HG03135 (cell line): ENCODE measurements at regions not wholly inside any gene's neighbourhood (a gene's known extent, or its start where the extent isn't known, plus 50 kb on each side); places are given as distances from the start of the nearest gene placed in this dataset.
"Not testable (repeated sequence)": the region's sequence is repeated elsewhere in the genome, so short reads cannot be mapped to it uniquely, and the experiment has no call there.

Experiments
- ATAC-seq: cut with Tn5 transposase; IDR thresholded peaks from one replicate; pipeline ENCODE4 v1.9.1; 2021; ENCODE audit warnings: mild to moderate bottlenecking, moderate library complexity; ENCODE audit not compliant: unreplicated experiment

DNA sequence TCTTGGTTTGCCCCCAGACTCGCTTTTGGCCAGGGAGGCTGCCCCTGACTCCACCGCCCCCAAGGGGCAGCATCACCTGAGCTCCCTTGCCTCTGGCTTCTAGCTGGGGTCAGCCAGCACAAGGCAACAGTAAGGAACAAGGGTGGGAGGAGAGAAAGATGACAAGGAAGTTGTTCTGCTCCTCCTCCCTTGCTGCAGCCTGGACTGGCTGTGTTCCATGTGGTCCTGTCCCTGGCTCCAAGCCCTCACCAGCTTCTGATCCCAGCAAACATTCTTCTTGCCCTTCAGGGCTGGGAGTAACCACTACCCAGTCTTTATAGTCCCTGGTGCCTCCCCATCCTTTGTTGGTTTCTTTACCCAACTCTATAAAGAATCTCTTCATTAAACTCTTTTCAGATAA lies 100.3 kb upstream of the SPIN1 start:
- no peak for ATAC-seq

DNA sequence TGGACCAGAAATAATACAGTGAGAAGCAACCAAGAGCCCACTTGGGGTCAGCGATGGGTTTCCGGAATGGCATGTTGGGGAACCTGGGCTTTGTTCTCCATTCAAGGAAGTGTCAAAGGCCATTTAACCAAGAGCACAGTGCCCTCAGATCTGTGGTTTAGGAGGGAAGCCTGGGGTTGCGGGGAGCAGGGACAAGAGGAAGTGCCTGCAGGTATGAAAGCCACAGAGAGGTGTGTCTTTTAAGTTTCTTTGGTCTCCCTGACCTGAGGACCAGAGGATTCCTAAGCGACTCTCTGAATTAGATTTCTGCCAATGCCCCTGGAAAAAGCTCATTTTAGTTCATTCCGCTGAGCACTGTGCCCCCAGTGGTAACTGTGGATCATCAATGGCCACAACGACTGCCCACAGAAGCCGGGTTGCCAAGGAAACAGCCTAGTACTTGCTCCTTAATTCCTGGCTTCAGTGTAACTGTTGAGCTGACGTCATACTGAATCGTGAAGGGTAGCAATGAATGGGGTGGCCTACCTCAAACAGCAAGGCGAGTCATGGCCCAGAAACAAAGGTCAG lies 107.3 kb upstream of the SPIN1 start:
- ATAC-seq: no peak

DNA sequence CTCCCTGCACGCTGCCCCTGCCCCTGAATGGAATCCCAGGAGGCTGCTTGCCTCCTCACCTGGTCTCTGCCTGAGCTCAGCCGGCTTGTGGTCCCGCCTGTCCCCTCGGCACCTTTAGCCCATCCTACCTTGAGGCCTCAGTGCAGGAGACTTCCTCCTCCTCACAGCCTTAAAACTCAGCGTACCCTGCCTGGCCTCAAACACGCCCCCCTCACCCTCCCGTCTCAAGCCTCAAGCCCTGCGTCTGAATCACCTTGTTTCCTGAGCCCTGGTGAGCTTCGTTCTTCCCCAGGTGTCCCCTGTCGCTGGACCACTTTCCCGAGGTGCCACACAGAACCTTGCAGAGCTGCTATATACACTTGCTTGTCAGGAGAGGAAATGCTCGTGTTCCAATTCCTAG lies 110.2 kb upstream of the SPIN1 start:
- ATAC-seq: no peak

DNA sequence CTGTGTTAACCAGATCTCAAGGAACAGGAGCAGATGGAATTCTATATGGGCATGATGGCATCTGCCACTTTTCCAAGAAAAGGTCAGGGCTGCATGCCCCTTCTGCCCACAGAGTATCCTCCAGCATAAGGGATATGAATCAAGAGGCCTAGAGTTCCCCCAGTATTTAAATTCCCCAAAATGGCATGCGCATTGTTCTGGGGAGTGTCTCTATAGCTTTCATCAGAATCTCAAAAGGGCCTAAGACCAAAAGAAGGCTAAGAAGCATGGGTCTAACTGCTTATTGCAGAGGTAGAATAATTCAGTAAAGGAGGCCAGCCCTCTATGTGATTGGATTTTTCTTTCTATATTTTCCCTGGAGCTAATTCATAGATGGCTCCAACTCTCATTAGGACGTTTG lies 114.2 kb upstream of the SPIN1 start:
- no peak for ATAC-seq

DNA sequence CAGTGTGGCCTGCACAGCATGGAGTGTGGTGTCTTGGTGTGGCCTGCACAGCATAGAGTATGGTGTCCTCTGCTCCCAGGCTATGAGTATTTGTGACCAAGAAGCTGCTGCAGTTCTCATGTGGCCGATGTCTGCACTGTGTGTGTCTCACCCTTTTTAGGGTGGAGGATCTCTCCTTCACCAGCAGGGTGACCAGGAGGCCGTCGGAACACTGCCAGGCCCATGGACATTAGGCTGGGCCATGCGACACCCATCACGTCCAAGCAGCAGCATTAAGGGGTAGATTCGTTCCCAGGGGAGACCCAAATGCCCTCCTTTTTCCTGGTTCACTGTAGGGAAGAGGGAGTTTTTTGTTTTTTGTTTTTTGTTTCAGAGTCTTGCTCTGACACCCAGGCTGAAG lies 115.3 kb upstream of the SPIN1 start:
- ATAC-seq: no peak

DNA sequence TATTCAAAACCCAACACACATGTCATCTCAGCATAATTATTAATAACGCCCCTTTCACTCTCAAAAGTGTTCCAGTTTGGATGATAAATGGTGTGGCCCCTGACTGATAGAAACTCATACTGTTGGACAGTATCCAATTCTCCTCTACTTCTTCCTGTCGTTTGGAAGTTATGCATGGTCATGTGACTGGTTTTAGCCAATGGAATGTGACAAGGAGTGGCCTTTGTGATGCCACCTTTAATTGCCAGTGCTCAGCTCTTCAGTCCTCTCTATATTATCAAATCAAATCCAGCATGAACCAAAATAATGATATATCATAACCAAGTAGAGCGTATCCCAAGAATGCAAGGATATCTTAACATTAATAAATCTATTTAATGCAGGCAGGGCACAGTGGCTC lies 117.8 kb upstream of the SPIN1 start:
- ATAC-seq: no peak

DNA sequence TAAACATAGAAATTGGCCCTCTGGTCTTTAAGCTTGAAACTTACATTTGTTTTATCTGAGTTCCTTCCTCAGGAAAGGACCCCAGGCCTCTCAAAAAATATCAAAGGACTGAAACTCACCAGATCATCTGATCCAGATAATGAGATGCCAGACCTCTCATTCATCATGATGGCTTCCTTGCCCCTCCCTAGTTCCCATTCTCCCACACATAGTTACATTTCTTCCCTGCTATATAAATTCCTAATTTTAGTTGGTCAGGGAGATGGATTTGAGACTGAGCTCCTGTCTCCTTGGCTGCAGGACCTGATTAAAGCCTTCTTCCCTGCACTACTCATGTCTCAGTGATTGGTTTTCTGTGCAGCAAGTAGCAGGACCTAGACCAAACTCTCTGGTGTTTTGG lies 119.4 kb upstream of the SPIN1 start:
- ATAC-seq: no peak

DNA sequence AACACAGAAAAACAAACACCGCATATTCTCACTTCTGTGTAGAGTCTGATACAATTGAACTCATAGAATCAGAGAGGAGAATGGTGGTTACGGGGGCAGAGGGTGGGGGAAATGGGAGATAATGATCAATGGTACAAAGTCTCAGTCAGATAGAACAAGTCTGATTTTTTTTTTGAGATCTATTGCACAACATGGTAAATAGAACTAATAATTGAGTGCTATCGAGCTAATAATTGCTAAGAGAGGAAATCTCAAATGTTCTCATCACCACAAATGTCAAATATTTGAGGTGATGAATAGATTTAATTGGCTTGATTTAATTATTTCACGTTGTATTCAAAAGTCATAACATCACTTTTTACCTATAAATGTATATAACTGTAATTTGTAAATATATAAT lies 121.0 kb upstream of the SPIN1 start:
- no peak for ATAC-seq

DNA sequence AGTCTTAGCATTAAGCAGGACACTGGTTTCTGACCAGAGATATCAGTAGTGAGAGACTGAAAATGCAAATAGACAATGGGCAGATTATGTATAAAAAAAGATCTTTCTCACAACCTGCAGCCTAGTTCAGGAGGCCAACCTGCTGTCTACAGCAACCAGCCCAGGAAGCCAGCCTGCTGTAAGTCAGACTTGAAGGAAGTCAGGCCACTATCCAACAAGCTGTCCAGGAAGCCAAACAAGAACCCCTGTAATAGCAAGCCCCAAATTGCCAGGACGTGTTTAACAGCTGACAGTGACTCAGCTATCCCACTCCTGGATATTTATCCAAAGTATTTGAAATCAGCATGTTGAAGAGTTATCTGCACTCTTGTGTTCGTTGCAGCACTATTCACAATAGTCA lies 121.8 kb upstream of the SPIN1 start:
- no peak for ATAC-seq

DNA sequence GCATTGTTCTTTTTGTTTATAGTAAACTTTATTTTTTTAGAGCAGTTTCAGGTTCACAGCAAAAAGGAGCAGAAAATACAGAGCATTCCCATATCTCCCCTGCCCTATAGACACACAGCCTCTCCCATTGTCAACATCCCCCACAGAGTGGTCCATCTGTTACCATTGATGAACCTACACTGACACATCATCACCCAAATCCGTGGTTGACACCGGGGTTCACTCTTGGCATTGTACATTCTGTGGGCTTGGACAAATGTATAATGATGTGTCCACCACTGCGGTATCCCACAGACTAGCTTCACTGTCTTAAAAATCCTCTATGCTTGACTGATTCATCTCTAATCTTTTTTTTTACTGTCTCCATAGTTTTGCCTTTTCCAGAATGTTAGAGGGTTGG lies 120.7 kb upstream of the SPATA31C2 start:
- ATAC-seq: no peak

DNA sequence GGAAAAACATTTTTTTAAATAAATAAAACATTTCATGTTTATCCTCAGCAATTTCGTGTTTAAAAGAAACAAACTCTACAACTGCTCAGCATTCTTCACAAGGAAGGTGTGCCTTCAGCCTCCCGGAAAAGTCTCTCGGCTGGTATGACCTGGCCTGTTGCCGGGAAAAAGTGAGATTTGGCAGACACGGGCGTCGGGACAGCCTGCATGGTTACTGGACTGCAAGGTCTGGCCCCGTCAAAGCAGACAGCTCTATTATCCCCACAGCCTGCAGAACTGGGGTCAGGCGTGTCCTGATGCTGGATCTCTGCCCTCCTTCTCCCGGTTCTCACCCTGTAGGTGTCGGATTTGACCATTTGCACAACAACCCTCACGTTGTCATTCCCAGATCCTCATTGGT lies 120.3 kb upstream of the SPATA31C2 start:
- ATAC-seq: no peak

DNA sequence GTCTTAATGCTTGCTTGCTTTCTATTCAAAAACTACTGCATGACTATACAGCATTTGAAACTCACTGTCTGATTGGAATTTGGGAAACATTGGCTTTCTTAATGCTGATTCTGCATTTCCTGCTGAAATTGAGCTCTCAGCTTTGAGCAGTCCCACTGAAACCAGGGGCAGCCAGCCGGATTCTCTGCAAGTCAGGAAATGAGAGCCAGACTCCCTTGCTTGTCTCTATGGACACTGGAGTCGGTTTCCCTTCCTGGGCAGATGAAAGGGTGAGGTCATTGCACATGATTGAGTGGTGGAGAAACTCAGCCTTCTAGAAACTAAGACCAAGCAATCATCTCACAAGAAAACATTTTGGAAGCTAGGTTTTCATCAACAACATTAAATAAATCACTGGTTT lies 119.7 kb upstream of the SPATA31C2 start:
- ATAC-seq: no peak

DNA sequence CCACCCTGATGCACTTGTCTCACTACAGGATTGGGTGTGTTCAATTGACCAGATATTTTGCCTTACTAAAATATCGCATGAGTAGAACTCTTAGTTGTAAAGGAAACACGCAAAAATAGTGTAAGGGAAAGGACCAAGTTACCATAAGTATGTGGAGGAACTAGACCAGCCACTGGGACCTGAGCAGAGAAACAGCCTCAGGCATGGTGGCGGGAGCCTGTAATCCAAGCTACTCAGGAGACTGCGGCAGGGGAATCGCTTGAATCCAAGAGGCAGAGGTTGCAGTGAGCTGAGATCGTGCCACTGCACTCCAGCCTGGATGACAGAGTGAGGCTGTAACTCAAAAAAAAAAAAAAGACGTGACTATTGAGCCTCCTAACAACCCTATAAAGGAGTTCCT lies 117.9 kb upstream of the SPATA31C2 start:
- no peak for ATAC-seq

DNA sequence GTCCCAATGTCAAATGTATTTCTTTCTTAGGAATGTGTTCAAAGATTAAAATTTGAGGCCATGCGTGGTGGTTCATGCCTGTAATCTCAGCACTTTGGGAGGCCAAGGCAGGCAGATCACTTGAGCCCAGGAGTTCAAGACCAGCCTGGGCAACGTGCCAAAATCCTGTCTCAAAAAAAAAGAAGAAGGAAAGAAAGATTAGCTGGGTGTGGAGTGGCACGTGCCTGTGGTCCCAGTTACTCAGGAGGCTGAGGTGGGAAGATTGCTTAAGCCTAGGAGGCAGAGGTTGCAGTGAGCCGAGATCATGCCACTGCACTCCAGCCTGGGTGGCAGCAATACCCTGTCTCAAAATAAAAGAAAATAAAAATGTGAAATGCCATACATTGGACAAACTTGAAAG lies 117.5 kb upstream of the SPATA31C2 start:
- not testable (repeated sequence) for ATAC-seq

DNA sequence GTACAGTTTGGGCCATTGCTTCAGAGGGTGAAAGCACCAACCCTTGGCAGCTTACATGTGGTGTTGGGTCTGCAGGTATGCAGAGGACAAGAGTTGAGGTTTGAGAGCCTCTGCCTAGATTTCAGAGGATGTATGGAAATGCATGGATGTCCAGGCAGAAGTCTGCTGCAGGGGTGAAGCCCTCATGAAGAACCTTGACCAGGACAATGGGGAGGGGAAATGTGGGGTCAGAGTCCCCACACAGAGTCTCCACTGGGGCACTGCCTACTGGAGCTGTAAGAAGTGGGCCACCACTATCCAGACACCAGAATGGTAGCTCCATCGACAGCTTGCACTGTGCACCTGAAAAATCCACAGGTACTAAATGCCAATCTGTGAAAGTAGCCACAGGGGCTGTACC lies 113.6 kb upstream of the SPATA31C2 start:
- ATAC-seq: no peak

DNA sequence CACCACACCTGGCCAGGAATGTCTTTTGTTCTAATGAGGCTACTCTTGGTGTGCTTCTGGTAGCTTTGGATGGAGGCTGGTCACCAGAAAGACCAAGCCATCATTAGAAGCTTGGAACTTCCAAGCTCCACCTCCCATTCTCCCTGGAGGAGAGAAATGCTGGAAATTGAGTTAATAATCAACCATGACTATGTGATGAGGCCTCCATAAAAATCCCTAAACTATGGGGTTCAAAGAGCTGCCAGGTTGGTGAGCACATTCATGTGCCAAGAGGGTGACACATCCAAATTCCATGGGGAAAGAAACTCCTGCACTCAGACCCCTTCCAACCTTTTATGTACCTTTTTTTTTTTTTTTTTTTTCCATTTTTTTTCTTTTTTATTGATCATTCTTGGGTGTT lies 105.5 kb upstream of the SPATA31C2 start:
- ATAC-seq: no peak

DNA sequence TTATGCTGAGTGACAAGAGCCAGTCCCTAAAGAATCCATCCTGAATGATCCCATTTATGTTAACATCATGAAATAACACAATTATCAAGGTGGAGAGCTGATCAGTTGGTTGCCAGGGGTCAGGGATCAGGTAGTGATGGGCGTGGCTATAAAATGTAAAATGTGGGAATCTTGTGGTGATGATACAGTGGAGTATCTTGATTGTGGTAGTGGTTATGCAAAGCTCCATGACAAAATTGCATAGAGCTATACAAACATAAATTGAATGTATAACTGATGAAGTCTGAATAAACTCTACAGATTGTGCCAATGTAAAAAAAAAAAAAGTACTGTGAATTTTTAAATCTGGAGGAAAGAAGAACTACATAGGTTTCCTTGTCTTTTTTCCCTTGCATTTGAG lies 104.6 kb upstream of the SPATA31C2 start:
- no peak for ATAC-seq

DNA sequence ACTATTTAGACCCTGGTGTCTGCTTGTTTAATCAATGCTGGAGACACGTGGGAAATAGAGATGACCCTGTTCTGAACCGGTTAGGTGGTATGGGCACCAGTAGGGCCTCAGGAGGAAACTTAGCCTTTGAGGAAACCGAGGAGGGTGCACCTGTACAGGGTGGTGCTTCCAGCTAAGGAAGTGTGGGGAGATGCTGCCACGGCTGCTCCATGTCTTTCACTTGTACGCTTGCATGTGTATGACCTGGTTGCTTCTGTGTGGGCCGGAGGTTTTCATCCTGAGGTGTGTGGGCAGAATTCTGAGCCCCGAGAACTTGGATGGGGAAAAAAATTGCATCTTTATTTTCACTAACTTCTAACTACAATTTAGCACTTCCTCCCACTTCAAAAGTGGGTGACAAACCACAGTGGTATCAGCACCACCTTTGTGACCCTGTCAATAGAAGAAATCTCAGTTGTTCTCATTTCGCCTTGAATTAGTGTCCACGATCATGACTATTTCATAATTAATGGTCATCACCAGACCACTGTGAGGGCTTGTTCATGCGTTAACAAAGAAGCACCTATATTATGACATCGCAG lies 99.8 kb upstream of the SPATA31C2 start:
- no peak for ATAC-seq

DNA sequence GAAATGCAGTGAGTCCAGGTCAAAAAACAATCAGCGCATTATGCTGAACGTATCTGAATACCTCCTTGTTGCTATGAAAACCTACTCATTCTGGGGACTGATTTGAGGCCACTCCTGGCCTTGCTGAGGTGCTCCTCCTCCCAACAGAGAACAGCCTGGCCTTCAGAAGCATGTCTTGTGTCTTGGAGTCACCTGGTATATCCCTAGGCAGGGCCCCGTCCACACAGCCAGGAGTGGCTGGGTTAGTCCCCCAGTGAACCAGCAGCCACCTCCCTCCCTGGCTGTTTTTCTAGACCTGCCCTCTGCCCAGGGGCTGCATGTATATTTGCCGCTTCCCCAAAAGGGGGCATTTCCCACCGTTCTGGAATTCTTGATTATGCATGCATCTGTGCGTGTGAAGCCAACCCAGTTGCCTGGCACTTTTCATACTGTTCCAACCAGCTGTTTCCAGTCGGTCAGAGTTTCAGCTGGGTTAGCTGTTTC lies 99.2 kb upstream of the SPATA31C2 start:
- no peak for ATAC-seq

DNA sequence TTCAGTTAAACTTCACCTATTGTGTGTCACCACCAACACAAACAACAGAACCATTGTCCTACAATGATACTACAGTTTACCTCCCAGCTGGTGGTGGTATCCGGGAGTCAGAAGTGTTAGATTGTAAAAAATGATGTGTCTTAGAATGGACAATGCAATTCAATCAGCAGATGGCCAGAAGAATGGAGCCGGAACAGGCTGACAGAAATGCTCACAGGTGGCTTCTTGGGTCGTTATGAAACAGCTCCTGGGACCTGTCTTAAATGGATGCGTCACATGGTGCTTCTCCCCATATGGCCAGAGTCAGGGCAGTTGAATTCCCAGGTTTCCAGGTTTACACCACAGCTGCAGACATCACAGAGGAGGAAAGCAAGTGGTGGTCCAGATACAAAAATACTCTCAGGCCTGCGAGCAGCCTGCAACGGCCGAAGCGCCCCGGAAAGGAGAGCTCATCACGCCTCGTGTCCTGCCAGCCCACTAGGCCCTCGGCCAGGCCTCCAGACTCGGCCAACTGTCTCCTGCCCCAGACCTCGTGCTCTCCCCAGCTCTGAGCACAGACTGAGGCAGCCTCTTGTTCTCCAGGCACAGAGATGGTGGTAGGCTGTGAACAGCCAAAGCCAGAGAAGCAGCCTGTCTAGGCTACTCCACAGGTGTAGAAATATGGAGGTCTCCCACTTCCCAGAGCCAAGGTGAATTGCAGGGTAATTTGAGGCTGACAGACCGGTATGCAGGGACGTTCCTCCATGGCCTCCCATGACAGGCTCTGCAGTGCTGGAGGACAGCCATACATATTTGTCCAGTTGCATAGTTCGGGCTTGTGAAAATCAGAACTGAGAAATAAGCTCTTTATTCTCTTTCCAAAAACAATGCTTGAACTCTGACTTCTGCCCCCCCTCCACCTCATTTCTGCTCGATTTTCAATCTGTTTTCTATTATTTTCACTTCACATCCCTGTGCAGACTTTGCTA lies 98.5 kb upstream of the SPATA31C2 start:
- ATAC-seq: no peak

DNA sequence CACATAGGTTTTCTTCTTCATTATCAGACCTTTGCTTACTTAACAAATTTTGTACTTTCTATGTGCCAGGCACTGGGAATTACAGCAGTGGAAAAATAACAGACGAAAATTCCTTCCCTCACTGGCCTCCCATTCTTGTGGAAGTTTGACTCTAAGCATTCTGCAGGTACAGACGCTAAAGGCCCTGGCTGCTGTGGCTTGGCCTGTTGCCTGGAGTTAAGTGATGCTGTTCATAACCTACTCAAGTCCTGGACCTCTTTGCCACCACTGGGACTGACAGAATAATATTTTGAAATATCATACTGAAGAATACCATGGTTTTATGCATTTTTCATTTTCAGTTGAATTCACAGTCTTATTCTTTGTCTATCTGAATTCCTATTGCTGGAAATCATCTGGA lies 97.3 kb upstream of the SPATA31C2 start:
- ATAC-seq: no peak

DNA sequence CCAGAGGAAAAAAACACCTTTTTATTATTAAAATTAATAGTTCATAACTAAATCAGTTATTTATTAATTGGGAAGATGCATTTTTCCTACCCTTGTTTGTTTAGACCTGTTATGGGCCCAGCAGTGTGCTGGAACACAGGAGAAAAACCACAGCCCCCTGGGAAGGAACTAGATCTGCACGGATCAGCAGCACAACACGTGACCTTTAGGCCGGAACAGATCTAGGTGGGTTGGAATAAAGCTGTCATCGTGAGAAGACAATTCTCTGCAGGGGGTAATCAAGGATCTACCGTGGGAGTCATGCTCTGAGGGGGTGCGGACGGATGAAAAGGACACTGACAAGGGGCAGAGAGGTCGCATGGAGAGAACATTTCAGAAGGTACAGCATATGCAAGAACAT lies 95.8 kb upstream of the SPATA31C2 start:
- no peak for ATAC-seq
